SK-N-MC (cell line): ENCODE measurements at regions not wholly inside any gene's neighbourhood (a gene's known extent, or its start where the extent isn't known, plus 50 kb on each side); places are given as distances from the start of the nearest gene placed in this dataset.

Source experiments
- EZH2 ChIP-seq: fragments of 200-600 bp; sonication (generic); IDR thresholded peaks from one replicate; pipeline ENCODE4 v1.6.1; 2017; ENCODE audit warnings: antibody characterized with exemption
- POLR2AphosphoS5 ChIP-seq: IDR thresholded peaks from 2 replicates; pipeline ENCODE4 v1.6.1; 2012; ENCODE audit warnings: mild to moderate bottlenecking, low read depth, low read length, borderline replicate concordance

- TF ChIP-seq EZH2, result no peak
- no peak for TF ChIP-seq POLR2AphosphoS5
Observed at GRCh38 chr6:154651656-154652055, 81.6 kb upstream of the SCAF8 start.
